WERI-Rb-1 (cell line): ENCODE measurements at regions not wholly inside any gene's neighbourhood (a gene's known extent, or its start where the extent isn't known, plus 50 kb on each side); places are given as distances from the start of the nearest gene placed in this dataset.

ENCODE experiments used
- DNase-seq: peaks from one replicate; pipeline ENCODE4 v3.0.0-alpha.2; 2020
- H3K27ac ChIP-seq: fragments of 250-450 bp; sonication (Bioruptor Pico); 2 replicates; pipeline ENCODE4 v1.5.1; 2020; ENCODE audit warnings: mild to moderate bottlenecking, moderate library complexity
- H3K27me3 ChIP-seq: fragments of 250-450 bp; sonication (Bioruptor Pico); 2 replicates; pipeline ENCODE4 v1.5.1; 2021; ENCODE audit warnings: mild to moderate bottlenecking, low read depth, moderate library complexity; ENCODE audit not compliant: insufficient read depth, severe bottlenecking
- H3K36me3 ChIP-seq: fragments of 250-450 bp; sonication (Bioruptor Pico); 2 replicates; pipeline ENCODE4 v1.5.1; 2020; ENCODE audit warnings: mild to moderate bottlenecking, moderate library complexity
- H3K4me3 ChIP-seq: 2 replicates; pipeline ENCODE4 v1.5.1; 2011; ENCODE audit warnings: low read depth, mild to moderate bottlenecking, control low read depth, low read length
- H3K9me3 ChIP-seq: fragments of 250-450 bp; sonication (Bioruptor Pico); 2 replicates; pipeline ENCODE4 v1.5.1; 2021; ENCODE audit warnings: mild to moderate bottlenecking, moderate library complexity; ENCODE audit not compliant: severe bottlenecking
- TF ChIP-seq, protein P1 (sequence below): IDR thresholded peaks from 2 replicates; pipeline ENCODE4 v1.5.1; 2011; ENCODE audit warnings: low read depth, mild to moderate bottlenecking, control low read depth, inconsistent platforms, low read length

DNA sequence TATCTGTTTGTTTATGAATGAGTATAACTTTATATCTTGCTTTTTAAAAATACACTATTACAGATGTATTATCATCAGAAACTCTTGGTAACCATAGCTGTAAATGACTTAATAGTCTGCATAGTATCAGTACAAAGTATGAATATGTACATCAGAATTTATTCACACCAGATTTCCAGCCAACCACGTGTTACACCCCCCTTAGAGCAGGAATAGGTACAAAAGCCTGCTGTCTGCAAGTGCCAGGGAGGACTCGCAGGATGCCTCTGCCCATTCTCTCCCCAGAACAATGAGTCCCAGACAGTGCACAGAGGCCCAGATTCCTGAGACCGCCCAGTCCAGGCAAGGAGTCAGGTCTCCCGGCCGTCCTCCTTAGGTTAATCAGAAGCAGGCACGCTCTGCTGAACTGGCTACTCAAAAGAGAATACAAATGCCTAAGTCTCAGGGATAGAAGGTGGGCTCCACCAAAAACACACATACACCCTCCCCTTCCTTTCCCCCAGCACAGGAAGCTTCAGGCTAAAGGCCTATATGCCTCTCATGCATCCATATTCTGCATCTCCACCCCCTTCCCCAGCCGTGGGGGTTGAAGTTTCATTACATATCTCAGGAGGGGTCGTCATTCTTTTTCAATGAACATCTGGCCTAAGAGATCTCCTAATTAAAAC lies 159.1 kb upstream of the CDH11 start:
- TF ChIP-seq, protein P1, sequence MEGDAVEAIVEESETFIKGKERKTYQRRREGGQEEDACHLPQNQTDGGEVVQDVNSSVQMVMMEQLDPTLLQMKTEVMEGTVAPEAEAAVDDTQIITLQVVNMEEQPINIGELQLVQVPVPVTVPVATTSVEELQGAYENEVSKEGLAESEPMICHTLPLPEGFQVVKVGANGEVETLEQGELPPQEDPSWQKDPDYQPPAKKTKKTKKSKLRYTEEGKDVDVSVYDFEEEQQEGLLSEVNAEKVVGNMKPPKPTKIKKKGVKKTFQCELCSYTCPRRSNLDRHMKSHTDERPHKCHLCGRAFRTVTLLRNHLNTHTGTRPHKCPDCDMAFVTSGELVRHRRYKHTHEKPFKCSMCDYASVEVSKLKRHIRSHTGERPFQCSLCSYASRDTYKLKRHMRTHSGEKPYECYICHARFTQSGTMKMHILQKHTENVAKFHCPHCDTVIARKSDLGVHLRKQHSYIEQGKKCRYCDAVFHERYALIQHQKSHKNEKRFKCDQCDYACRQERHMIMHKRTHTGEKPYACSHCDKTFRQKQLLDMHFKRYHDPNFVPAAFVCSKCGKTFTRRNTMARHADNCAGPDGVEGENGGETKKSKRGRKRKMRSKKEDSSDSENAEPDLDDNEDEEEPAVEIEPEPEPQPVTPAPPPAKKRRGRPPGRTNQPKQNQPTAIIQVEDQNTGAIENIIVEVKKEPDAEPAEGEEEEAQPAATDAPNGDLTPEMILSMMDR = no peak
- H3K27me3 ChIP-seq = no peaks in the 10 kb centered on the region
- no peak for DNase-seq
- H3K4me3 ChIP-seq = no peak overlapping the region
- no peaks in the 10 kb centered on the region for H3K36me3 ChIP-seq
- no peaks in the 10 kb centered on the region for H3K9me3 ChIP-seq
- H3K27ac ChIP-seq = no peak overlapping the region

DNA sequence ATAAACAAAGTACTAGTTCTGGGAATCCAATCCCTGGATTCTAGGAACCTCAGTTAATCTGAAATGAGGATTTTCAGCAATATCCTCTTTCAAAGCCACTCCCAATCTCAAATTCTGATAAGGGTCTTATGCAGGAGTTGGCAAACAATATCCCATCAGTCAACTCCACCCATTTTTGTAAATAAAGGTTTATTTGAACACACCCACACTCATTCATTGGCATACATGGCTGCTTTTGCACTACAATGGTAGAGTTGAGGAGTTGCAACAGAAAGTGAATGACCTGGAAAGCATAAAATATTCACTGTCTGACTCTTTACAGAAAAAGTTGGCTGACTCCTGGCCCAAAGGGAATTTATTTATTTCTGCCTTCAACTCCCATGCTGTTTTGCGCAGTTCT lies 157.7 kb upstream of the CDH11 start:
- no peak overlapping the region for H3K4me3 ChIP-seq
- no peaks in the 10 kb centered on the region for H3K36me3 ChIP-seq
- no peaks in the 10 kb centered on the region for H3K27me3 ChIP-seq
- TF ChIP-seq, protein P1 = no peak
- H3K9me3 ChIP-seq = no peaks in the 10 kb centered on the region
- DNase-seq = no peak
- no peak overlapping the region for H3K27ac ChIP-seq

DNA sequence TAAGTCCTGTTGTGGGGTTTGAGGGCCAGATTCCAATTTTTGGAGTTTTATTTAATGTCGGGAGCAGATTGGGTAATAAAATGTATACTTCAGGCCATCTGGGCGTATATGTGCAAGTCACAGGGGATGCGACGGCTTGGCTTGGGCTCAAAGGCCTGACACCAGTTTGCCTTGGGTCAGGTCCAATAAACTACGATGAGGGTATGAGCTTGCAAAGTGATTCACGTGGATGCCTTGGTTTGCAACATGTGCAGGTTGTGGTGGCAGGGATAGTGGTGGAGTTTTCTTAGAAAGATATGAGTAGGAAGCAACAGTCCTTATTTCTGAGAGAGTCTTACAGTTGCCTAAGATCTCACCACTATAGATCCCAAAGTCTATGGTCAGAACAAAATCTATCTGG lies 157.0 kb upstream of the CDH11 start:
- no peaks in the 10 kb centered on the region for H3K9me3 ChIP-seq
- H3K27ac ChIP-seq = no peak overlapping the region
- no peak for DNase-seq
- H3K27me3 ChIP-seq = no peaks in the 10 kb centered on the region
- H3K4me3 ChIP-seq = no peak overlapping the region
- TF ChIP-seq, protein P1 = no peak
- no peaks in the 10 kb centered on the region for H3K36me3 ChIP-seq

DNA sequence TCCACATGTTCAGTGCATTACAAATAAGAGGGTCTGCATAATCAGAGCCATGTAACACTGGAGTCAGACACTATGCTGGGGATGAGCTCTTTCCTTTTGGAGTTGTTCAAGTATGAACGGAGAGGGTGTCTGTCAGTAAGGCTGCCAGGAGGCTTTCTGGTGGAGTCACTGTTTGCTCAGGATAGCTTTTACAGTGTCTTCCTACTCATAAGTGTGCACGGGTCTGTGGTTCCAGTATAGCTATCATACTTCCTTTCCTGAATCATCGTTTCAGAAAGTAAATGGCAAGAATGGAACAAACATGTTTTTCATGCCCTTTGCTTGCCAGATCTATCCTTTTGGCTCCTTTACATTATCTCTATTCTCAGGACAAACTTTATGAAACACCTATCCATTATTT lies 152.7 kb upstream of the CDH11 start:
- Histone ChIP-seq H3K27me3 (no peaks in the 10 kb centered on the region), H3K27ac (no peak overlapping the region), H3K36me3 (no peaks in the 10 kb centered on the region), H3K4me3 (no peak overlapping the region), H3K9me3 (no peaks in the 10 kb centered on the region)
- TF ChIP-seq, protein P1 = no peak
- no peak for DNase-seq

DNA sequence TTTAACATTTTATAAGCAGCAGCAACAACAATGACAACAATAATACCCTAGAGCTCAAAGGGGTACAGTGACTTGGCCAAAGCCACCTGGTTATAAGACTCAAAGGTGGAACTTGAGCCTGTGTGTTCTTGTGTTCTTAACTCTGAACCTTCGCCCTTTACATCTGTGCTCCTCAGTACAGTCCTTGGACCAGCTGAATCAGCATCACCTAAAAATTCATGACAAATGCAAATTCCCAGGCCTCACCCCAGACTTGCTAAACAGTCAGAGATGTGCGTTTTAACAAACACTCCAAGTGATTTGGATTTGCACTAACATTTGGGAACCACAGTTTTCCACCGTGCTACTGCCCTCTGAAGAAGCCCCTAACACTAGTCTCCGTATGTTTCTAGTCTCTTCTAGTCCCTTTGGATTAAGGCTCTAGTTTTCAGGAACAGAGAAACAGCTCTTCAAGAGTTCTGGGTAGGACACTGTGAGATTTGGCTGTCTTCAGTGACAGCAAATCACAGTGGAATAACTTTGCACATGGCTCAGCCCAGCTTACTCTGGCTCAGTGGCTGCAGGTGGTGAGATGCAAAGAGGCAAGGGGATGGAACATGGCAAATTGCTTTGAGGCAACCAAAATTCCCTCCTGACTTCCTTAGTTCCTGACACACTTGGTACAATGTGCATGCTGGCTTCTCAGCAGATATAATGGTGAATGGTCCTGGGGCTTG lies 151.0 kb upstream of the CDH11 start:
- H3K36me3 ChIP-seq = no peaks in the 10 kb centered on the region
- no peaks in the 10 kb centered on the region for H3K9me3 ChIP-seq
- H3K27me3 ChIP-seq = no peaks in the 10 kb centered on the region
- no peak overlapping the region for H3K27ac ChIP-seq
- no peak overlapping the region for H3K4me3 ChIP-seq
- no peak for DNase-seq
- TF ChIP-seq, protein P1 = no peak

DNA sequence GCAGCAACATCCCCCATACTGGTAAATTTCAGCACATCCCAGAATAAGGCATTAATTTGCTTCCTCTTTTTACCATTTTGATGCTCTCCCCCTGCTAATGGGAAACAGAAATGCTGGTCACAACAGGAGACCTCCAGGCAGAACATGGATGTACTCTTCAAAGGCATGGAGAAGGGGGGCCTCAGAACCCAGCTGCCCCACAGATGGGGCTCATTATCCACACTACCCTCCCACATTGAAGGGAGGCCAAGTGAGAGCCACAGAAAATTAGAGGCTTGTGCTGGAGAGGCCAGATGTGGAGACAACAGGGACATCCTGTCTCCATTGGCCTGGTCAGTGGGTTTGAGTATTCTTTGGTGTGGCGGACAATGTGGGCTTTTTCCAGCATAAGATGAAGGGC lies 150.1 kb upstream of the CDH11 start:
- Histone ChIP-seq H3K27me3 (no peaks in the 10 kb centered on the region), H3K27ac (no peak overlapping the region), H3K36me3 (no peaks in the 10 kb centered on the region), H3K9me3 (no peaks in the 10 kb centered on the region), H3K4me3 (no peak overlapping the region)
- no peak for DNase-seq
- TF ChIP-seq, protein P1 = no peak
